COLO668 (cell line): ENCODE measurements at regions not wholly inside any gene's neighbourhood (a gene's known extent, or its start where the extent isn't known, plus 50 kb on each side); places are given as distances from the start of the nearest gene placed in this dataset.
A peak's percentile ranks its signal among the peaks of the same experiment; 100 is the strongest.

Experiments
- DNase-seq: peaks from one replicate; lab custom pipeline; 2025; ENCODE audit not compliant: unreplicated experiment; lab: John Stamatoyannopoulos, UW

- no peak for DNase-seq
These were observed 118.8 kb upstream of the IRF2BP2 start for GRCh38 chr1:234728740-234729139.

DNA sequence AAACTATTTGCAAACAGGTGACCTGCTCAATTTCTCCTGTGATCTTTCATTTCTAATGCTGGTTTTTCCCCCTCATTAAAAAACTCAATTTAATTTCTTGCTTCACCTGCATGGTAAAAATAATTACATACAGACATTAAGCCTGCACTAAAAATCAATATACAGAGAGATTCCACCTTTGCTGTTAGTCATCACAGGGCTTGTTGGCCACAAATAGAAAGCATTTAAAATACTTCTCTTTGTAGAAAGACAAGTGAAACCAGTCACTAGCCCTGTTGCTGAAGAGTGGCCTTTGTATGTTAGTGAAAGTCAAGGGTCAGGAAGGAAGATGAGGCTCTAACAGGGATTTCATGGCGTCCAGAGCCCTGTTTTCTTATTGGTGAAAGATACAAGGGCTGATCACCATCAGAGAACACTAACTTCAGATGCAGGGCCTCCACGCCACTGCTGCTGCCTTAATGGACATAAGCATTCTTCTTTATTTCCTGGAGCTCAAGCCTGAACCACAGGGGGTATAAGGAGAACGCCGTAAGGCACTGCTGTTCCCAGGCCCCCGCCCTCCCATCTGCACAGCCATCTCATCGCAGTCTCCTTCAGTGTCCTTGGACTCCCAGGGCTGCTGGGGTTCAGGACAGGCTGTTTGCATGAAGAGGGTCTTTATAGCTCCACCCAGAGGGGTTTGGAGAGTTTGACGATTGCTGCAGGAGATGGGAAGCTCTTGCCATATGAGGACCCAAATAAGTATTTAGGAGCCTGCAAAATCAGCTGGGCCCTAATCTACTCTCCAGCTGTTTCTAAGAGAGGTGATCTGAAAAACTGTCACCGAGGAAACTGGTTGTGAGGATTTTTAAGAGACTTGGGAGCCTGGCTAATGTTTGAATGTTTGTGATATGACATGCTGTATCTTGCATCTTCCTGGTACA lies 117.3 kb upstream of the IRF2BP2 start:
- no peak for DNase-seq

DNA sequence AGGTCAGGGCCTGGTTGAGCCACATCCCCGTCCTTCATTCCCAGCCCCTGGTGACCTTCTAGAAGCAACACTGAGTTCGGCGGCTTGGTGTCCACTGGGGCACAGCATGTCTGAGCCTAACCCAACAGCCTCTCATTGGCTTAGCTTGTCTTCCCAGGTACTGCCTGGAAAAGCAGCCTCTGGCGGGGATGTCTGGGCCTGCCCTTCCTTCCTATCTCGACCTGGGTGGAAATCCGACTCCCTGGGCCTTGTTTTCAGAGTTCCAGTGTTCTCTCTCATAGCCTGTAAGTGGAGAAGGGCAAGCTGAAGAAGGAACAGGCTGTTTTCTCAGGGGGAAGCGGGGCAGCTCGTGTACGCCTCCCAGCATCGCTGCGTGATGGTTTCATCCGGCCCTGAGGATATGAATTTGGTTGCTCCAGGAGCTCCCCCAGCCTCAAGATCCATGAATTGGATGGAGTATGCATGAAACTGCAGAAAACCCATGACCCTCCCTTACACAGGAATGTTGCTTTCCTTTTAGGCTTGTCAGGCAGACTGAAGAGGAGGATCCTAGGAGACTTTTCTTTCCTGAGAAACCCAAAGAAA lies 116.5 kb upstream of the IRF2BP2 start:
- DNase-seq, result peak; percentile 52

DNA sequence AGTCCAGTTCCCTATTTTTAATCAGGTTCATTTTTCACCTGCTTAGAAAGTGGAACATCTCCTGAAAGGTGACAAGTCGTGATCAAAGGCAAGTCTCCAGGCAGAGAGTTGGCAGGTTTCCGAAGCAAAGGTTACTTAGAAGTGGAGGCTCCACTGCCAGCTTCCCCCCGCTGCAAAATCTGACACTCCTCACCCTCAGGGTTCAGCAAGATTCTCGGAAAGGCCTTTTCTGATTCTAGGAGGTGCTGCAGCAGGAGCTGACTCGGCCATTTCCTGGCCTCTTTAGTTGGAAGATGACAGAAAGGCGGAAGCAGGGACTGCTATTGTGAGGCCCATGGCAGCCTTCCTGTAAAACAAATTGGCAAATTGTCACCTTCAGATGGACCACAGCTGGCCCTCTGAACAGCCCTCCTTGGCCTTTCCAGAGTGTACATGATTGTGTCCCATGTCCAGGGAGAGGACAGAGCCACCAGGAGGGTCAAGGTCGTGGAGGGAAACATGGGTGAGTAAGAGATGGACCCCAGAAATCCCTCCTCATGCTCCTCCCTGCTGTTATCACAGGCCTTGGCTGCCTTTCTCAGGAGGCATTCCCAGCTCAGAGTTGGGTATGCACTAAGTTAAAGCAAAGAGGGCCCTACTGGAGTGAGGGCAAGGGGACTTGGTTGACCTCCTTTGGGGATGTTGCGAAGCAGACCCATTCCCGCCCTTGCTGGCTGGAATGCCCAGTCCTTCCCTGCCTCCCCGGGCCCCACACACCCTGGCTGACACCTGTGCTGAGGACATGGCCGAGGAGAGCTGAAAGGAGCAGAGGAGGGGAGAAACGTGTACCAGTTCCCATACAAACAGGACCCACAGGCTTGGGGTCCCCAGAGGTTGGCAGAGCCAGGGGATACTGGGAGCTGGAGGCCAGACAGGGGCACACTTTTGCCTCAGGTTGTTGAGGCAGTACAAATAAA lies 115.5 kb upstream of the IRF2BP2 start:
- DNase-seq, result peak; percentile 34

DNA sequence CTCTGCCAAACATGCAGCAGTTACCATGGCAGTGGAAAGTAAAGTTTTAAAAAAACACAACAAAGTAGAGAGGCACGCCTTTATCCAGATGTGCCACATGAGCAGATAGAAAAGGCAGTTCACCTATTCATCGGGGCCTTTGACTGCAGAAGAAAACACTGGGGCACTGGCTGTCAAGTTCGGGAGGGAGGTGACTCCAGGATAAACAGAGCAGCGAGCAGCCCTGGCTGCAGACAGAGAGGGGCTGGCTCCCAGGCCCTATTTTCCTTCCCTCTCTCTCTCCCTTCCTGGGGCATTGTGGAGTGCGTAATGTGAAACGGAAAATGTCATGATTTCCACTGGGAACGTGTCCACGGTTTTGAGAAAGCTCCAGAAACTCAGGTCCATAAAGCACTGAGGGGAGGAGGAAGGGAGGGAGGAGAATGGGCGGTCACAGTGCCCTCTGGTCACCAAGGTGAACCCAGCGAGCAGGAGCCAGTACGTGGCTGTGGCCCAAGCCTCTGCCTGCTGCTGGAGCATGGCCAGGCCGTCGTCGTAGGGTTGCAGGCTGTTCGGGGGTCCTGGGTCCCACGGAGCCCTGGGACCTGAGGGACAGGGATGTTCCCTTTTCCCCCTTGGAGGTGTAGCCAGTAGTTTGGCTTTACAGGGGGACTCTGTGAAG lies 114.7 kb upstream of the IRF2BP2 start:
- DNase-seq, result peak; percentile 90

DNA sequence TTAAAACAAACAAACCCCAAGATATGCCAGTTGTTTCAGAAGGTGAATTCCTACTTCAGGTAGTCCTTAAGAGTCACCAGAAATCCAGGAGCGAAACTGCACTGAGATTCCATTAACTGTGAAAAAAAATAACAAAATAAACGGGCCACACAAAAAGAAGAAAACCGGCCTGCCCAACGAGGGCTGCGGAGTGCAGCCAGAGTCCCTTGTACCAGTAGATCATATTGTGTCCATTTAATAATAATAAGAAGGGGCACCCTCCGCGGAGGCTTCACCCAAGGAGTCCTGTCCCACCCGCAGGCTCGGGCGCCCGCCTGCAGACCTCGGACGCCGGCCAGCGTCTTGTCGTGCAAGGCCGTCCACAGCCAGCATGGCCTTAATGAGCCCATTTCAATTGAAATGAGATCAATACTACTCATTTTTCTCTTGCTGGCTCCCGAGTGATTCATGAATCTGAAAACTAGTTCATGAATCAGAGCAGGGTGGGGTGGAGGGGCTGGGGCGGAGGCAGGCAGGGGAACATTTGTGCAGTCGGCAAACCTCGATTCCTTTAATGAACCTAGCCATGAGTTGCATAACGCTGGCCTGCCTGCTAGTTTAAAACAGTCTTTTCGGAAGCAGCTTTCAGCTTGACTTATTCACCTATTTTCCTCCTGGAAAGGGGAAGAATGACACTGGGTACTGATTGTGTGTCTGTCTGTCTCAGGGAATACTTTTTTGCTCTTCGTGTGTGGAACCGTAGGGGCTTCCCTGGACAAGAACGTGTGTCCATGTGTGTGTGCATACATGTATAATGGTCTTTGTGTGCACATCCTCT lies 113.1 kb upstream of the IRF2BP2 start:
- no peak for DNase-seq

GRCh38 chr1:234722270-234722704 lies 112.3 kb upstream of the IRF2BP2 start:
- no peak for DNase-seq

DNA sequence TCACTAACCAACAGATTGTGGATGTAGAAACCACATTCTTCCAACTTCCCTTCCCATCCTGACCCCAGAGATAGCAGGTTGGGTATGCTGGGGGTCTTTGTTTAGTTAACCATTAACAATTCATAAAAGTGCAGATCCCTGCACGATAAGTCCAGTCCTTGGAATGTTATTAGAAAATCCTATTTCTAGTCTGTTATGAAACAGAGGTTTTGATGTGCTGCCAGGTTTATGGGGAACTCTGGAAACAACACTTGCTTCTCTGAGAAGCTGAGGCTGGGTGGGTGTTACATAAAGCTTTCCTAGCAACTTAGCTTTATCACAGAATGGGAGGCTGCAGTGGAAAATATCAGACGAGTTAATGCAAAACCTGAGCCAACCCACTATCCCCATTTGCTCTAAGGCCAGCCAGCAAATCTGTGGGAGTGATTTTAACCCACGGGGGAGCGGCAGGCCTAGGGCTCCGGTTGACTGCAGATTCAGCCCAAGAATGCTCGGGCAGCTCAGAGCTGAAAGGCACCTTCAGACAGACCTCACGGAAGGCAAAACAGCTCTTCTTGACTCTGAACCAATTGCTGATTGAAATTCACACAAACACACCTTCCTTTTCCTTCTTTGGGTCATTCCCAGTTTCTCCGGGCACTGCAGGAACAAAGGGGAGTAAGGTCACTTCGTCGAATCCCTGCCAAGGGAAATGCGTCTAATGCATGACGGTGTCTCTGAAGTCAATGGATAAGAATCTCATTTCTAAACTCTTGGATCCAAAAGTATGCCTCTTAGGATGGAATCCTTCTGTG lies 111.7 kb upstream of the IRF2BP2 start:
- DNase-seq, result no peak

DNA sequence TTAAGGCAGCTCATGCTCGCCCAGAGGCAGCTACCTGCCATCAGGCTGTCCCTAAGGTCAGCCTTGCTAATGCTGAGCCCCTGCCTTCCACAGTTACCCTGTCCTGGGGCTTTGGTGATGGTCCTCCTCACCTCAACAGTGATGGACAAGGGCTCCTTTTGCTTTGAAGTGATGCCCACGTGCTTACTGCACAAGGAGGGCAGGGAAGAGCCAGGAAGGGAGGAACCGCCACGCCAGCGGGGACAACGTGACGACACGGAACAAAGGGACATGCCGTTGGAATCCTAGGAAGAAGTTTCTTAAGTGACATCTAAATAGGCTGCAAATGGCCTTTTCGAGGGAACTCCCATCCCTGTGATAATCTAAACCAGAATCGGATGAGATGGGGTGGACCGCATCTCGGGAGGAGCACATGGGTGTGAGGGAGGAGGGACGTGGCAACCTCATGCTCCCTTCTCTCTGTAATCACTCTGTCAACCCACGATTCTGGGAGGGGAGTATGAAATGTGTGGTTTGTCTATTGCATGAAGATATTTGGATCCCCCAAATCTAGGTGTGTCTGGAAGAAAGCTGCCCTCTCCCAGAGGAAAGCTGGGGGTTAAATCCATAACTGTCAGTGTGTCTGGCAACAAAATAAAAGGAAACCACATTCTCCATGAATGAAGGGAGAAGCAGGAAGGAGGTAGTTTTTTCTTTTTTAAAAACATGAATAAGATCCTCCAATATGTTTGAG lies 110.9 kb upstream of the IRF2BP2 start:
- DNase-seq, result no peak

- DNase-seq, result no peak
These were observed 109.7 kb upstream of the IRF2BP2 start for GRCh38 chr1:234719454-234720251.

GRCh38 chr1:234718496-234719453 lies 108.8 kb upstream of the IRF2BP2 start:
- no peak for DNase-seq

GRCh38 chr1:234716908-234717375 lies 107.0 kb upstream of the IRF2BP2 start:
- DNase-seq, result no peak

DNA sequence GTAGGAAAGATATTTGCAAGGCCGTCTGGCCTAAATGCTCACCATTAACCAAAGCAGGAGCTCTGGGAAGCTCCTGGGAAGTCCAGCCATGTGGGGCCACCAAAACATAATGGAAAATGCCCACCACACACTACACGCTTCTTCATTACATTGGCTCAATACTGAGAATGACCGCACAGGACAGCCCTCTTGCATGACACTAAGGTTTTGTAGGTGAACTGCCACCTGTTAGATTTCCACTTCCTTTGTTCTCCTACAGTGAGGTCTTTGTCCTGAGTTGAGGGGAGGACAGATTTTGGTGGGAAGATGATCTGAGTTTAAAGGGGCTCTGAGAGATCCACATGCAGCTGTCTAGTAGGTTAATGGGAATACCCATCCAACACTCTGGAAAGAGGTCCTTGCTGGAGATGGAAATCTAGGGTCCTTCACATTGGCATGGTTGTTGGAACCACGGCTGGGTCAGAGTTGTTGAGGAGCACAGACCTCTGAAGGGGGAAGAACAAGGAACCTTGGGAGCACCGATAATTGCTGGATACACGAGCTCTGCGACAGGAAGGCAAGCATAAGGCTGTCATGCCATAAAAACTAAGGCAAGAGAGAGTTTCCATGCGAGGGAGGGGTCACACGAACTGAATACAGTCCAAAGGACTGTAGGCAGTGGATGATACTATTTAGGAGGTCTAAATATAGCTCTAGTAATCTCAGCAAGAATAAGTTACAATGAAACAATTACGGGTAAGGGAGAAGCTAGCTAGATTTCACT lies 105.5 kb upstream of the IRF2BP2 start:
- no peak for DNase-seq

DNA sequence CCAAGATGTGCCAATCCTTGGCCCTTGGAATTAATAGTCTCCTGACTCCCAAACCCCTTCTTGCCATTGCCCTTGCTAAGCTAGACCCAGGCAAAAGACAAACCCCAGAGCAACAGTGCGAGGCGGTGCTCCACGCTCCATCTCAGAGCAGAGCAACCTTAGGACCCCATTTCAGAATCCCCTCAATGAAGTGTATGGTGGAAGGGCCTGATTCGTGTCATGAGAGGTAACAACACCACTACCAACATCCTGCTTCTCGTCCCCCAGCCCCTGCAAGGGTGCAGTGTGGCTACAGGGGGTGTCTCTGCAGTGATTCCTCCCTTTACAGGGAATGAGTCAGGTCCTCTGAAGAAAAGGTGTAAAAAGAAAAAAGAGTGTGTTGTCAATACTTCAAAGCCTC lies 103.9 kb upstream of the IRF2BP2 start:
- DNase-seq, result no peak

DNA sequence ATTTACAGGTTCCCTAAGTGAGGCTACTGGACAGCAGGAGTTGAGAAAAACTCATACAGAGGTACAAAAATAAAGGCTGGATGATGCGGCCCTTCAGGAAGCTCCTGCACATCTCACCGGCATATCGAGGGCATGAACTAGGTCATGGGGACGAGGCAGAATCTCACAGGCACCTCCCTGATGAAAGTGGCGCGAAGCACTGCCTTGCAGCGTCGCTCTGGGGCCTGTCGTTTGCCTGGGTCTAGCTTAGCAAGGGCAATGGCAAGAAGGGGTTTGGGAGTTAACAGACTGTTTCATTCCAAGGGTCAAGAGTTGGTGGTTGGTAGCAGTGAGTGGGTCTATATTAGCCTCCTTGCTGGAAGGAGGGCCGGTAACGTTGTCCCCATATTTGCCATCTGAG lies 103.5 kb upstream of the IRF2BP2 start:
- DNase-seq, result no peak

DNA sequence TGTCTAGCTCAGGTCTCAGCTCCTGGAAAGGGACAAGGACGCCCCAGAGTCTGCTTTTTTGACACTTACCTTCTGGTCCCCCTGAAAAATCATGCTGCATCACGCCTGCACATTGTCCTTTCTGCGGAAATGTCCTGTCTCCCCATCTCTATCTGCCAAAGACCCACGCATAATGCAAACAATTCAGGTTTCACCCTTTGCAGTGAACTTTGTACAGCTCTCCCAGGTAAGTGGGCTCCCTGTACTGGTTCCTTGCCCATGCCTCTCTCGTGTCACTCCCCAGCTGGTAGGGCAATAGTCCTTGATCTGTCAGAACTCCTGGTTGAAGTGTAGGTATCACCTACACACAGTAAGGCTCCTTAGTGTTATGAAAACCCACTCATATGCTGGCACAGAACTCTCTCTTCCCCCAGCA lies 102.9 kb upstream of the IRF2BP2 start:
- no peak for DNase-seq
